B cell (primary cell): ENCODE measurements at regions not wholly inside any gene's neighbourhood (a gene's known extent, or its start where the extent isn't known, plus 50 kb on each side); places are given as distances from the start of the nearest gene placed in this dataset.

ENCODE experiments used
- ATAC-seq: fragments of 200-7000 bp; cut with Tn5 transposase; one replicate; pipeline ENCODE4 v1.10.0; 2021; ENCODE audit warnings: low read depth, mild to moderate bottlenecking, moderate number of reproducible peaks, moderate library complexity
- CTCF ChIA-PET: fragments of 350-600 bp; sonication (Branson Sonifier 250); formaldehyde crosslinking; loops from one replicate; lab custom pipeline; 2021; ENCODE audit warnings: antibody characterized with exemption, inconsistent platforms; lab: Charles Lee
- POLR2A ChIA-PET: fragments of 350-600 bp; sonication (Branson Sonifier 250); formaldehyde crosslinking; loops from one replicate; lab custom pipeline; 2021; ENCODE audit warnings: antibody characterized with exemption; lab: Charles Lee
- DNase-seq: peaks from one replicate; pipeline ENCODE4 v3.0.0; 2013
- H2AFZ ChIP-seq: 2 replicates; pipeline ENCODE4 v1.6.1; 2012; ENCODE audit warnings: mild to moderate bottlenecking, low read depth, low read length; ENCODE audit not compliant: insufficient read depth, poor library complexity, severe bottlenecking
- H3K27ac ChIP-seq, 2 donors: 1 replicate in 1 of 2; 2 replicates in 1 of 2; pipeline ENCODE4 v1.5.1; 2012 to 2013; ENCODE audit warnings: low read length in 2 of 2, mild to moderate bottlenecking in 2 of 2, moderate library complexity in 1 of 2
- H3K27me3 ChIP-seq, 4 experiments: fragments of 200-600 bp in 1 of 4; sonication (generic) in 1 of 4; replicated peaks in 1 of 4; 1 replicate in 2 of 4; 2 replicates in 2 of 4; pipeline versions ENCODE4 v1.6.1 to v1.7.0; 2013 to 2016; ENCODE audit warnings: low read length in 3 of 4, mild to moderate bottlenecking in 2 of 4, mixed read lengths in 1 of 4, moderate library complexity in 1 of 4; ENCODE audit not compliant: insufficient read depth in 4 of 4, control insufficient read depth in 3 of 4; ENCODE audit errors: control extremely low read depth in 1 of 4
- H3K36me3 ChIP-seq, 2 experiments: replicated peaks in 1 of 2; 1 replicate in 1 of 2; 2 replicates in 1 of 2; pipeline versions ENCODE4 v1.6.1 to v1.7.1; 2013; ENCODE audit warnings: low read length in 1 of 2; ENCODE audit not compliant: insufficient read depth in 2 of 2, control insufficient read depth in 1 of 2; ENCODE audit errors: control extremely low read depth in 1 of 2, extremely low read depth in 1 of 2
- H3K4me1 ChIP-seq, 2 donors: fragments of 200-600 bp in 1 of 2; sonication (generic) in 1 of 2; 1 replicate in 1 of 2; 2 replicates in 1 of 2; pipeline versions ENCODE4 v1.5.1 to v1.6.1; 2013 to 2017; ENCODE audit warnings: low read length in 2 of 2; ENCODE audit not compliant: control insufficient read depth in 2 of 2, insufficient read depth in 2 of 2
- H3K4me2 ChIP-seq: replicated peaks from 2 replicates; pipeline ENCODE3; 2012; ENCODE audit warnings: mild to moderate bottlenecking, low read depth, low read length; ENCODE audit not compliant: poor library complexity, severe bottlenecking
- H3K4me3 ChIP-seq, 5 experiments: fragments of 200-600 bp in 1 of 5; sonication (generic) in 1 of 5; 1 replicate in 3 of 5; 2 replicates in 2 of 5; pipeline versions ENCODE4 v1.5.1 to v1.7.0; 2011 to 2016; ENCODE audit warnings: low read length in 4 of 5, mild to moderate bottlenecking in 4 of 5, low read depth in 2 of 5, control low read depth in 1 of 5, moderate library complexity in 1 of 5; ENCODE audit not compliant: insufficient read depth in 1 of 5; ENCODE audit errors: control extremely low read depth in 1 of 5, extremely low read depth in 1 of 5
- H3K79me2 ChIP-seq: fragments of 200-600 bp; sonication (generic); one replicate; pipeline ENCODE4 v1.6.0; 2016; ENCODE audit warnings: low read length; ENCODE audit not compliant: control insufficient read depth, insufficient read depth
- H3K9ac ChIP-seq: fragments of 200-600 bp; sonication (generic); 2 replicates; pipeline ENCODE4 v1.6.1; 2017; ENCODE audit warnings: mild to moderate bottlenecking, low read length, moderate library complexity
- H3K9me3 ChIP-seq, 3 donors: one replicate each; pipeline versions ENCODE4 v1.6.1 to v1.7.1; 2013; ENCODE audit warnings: low read length in 2 of 3; ENCODE audit not compliant: control insufficient read depth in 2 of 3, insufficient read depth in 1 of 3; ENCODE audit errors: control extremely low read depth in 1 of 3
- H4K20me1 ChIP-seq: 2 replicates; pipeline ENCODE4 v1.6.0; 2012; ENCODE audit warnings: mild to moderate bottlenecking, low read length; ENCODE audit not compliant: insufficient read depth, control insufficient read depth, poor library complexity, severe bottlenecking
- H3K27ac Mint-ChIP-seq: one replicate; pipeline ENCODE4 v1.8.0; 2021; ENCODE audit warnings: mixed read lengths
- H3K27me3 Mint-ChIP-seq: one replicate; pipeline ENCODE4 v1.8.0; 2021; ENCODE audit warnings: mixed read lengths
- H3K4me1 Mint-ChIP-seq: one replicate; pipeline ENCODE4 v1.8.0; 2021; ENCODE audit warnings: mixed read lengths
- H3K4me3 Mint-ChIP-seq: one replicate; pipeline ENCODE4 v1.8.0; 2021; ENCODE audit warnings: mixed read lengths
- H3K9me3 Mint-ChIP-seq: one replicate; pipeline ENCODE4 v1.8.0; 2022; ENCODE audit warnings: mixed read lengths; ENCODE audit not compliant: insufficient read depth
- EZH2 ChIP-seq: IDR thresholded peaks from 2 replicates; pipeline ENCODE4 v1.6.1; 2012; ENCODE audit warnings: borderline replicate concordance, low read depth, mild to moderate bottlenecking, moderate library complexity, low read length; ENCODE audit not compliant: insufficient read depth, poor library complexity, severe bottlenecking
- WGBS: methylation state at CpG from one replicate; pipeline ENCODE4 v1.1.5; 2013; ENCODE audit warnings: missing lambda C conversion rate; ENCODE audit not compliant: insufficient coverage; 5-methylcytosine and 5-hydroxymethylcytosine counted together
- intact Hi-C: fragments of 100-400 bp; cut with micrococcal nuclease; formaldehyde crosslinking; loops from one replicate; pipeline ENCODE4 v1.10.0; 2022
- TF ChIP-seq, protein P1 (sequence below): fragments of 200-600 bp; IDR thresholded peaks from one replicate; pipeline ENCODE4 v1.8.0; 2022; ENCODE audit warnings: antibody characterized with exemption, mild to moderate bottlenecking

DNA sequence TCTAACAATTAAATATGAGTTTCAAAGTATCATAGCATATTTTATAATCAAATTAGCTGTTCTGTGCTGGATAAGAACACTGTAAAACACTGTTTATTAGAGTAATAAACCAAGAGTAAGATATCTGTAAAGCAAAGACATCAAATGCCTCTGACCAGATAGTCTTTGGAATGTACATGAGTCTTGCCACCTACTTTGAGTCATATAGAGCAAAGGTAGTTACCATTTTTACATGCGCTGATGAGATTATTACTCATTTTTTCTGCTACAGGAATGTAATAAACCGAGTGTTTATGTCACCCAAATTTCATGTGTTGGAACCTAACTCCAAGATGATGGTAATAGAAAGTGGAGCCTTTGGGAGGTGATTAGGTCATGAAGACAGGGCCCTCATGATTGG lies 654.5 kb downstream of the CETN3 start:
- ChIA-PET POLR2A (no interaction called here), CTCF (no interaction called here)
- H3K4me1 ChIP-seq = no peaks in the 10 kb centered on the region
- Mint-ChIP-seq H3K27me3 (no peaks in the 10 kb centered on the region), H3K27ac (no peak overlapping the region), H3K4me3 (no peak overlapping the region), H3K9me3 (no peaks in the 10 kb centered on the region), H3K4me1 (no peaks in the 10 kb centered on the region)
- no peaks in the 10 kb centered on the region for H3K9me3 ChIP-seq
- no peaks in the 10 kb centered on the region for H3K36me3 ChIP-seq
- no peak overlapping the region for H2AFZ ChIP-seq
- DNase-seq (no peak), ATAC-seq (no peak)
- no peak overlapping the region for H3K9ac ChIP-seq
- no peaks in the 10 kb centered on the region for H3K79me2 ChIP-seq
- WGBS = no CpG with 5 or more reads among the region's 2 CpGs
- intact Hi-C loops = no loop called here
- H3K4me3 ChIP-seq = no peak overlapping the region
- no peak overlapping the region for H3K27ac ChIP-seq
- no peaks in the 10 kb centered on the region for H4K20me1 ChIP-seq
- no peak overlapping the region for H3K4me2 ChIP-seq
- TF ChIP-seq, protein P1, sequence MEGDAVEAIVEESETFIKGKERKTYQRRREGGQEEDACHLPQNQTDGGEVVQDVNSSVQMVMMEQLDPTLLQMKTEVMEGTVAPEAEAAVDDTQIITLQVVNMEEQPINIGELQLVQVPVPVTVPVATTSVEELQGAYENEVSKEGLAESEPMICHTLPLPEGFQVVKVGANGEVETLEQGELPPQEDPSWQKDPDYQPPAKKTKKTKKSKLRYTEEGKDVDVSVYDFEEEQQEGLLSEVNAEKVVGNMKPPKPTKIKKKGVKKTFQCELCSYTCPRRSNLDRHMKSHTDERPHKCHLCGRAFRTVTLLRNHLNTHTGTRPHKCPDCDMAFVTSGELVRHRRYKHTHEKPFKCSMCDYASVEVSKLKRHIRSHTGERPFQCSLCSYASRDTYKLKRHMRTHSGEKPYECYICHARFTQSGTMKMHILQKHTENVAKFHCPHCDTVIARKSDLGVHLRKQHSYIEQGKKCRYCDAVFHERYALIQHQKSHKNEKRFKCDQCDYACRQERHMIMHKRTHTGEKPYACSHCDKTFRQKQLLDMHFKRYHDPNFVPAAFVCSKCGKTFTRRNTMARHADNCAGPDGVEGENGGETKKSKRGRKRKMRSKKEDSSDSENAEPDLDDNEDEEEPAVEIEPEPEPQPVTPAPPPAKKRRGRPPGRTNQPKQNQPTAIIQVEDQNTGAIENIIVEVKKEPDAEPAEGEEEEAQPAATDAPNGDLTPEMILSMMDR = no peak
- no peak for TF ChIP-seq EZH2
- H3K27me3 ChIP-seq = no peaks in the 10 kb centered on the region

- no peak overlapping the region for H3K27ac ChIP-seq
- intact Hi-C loops = no loop called here
- no peaks in the 10 kb centered on the region for H3K36me3 ChIP-seq
- WGBS = no CpG with 5 or more reads among the region's 2 CpGs
- no peaks in the 10 kb centered on the region for H4K20me1 ChIP-seq
- H3K4me3 ChIP-seq = no peak overlapping the region
- TF ChIP-seq, protein P1 = no peak
- no peak for TF ChIP-seq EZH2
- DNase-seq = no peak
- ChIA-PET POLR2A (interaction anchor here (0.7 kb wide), 1 partner anchor 1005 kb away, joined by 4 read pairs; no protein-coding TSS in a partner anchor), CTCF (no interaction called here)
- no peak overlapping the region for H3K27ac Mint-ChIP-seq
- H3K27me3 Mint-ChIP-seq = no peaks in the 10 kb centered on the region
- no peaks in the 10 kb centered on the region for H3K27me3 ChIP-seq
- no peaks in the 10 kb centered on the region for H3K9me3 Mint-ChIP-seq
- no peak overlapping the region for H3K9ac ChIP-seq
- H3K79me2 ChIP-seq = no peaks in the 10 kb centered on the region
- ATAC-seq = no peak
- H3K4me1 ChIP-seq = peaks cover under 1 to 2% of the 10 kb centered on the region in 2 donors
- no peak overlapping the region for H2AFZ ChIP-seq
- peaks cover 8% of the 10 kb centered on the region for H3K4me1 Mint-ChIP-seq
- no peak overlapping the region for H3K4me3 Mint-ChIP-seq
- no peaks in the 10 kb centered on the region for H3K9me3 ChIP-seq
- H3K4me2 ChIP-seq = no peak overlapping the region
Observed at GRCh38 chr5:89735082-89735481, 674.5 kb downstream of the CETN3 start.
